Skeletal muscle satellite cell (primary cell): ENCODE measurements at regions not wholly inside any gene's neighbourhood (a gene's known extent, or its start where the extent isn't known, plus 50 kb on each side); places are given as distances from the start of the nearest gene placed in this dataset.

Source experiments
- H3K27me3 ChIP-seq: 2 replicates; pipeline ENCODE4 v1.7.0; 2013; ENCODE audit warnings: low read length; ENCODE audit not compliant: control insufficient read depth, insufficient read depth
- H3K36me3 ChIP-seq: 2 replicates; pipeline ENCODE4 v1.7.0; 2013; ENCODE audit warnings: mild to moderate bottlenecking, control low read depth, low read length; ENCODE audit not compliant: insufficient read depth
- H3K4me1 ChIP-seq: 2 replicates; pipeline ENCODE4 v1.7.0; 2013; ENCODE audit warnings: low read length; ENCODE audit not compliant: control insufficient read depth, insufficient read depth
- H3K4me2 ChIP-seq: 2 replicates; pipeline ENCODE4 v1.7.0; 2013; ENCODE audit warnings: mild to moderate bottlenecking, low read length
- H3K4me3 ChIP-seq: 2 replicates; pipeline ENCODE4 v1.7.0; 2013; ENCODE audit warnings: low read length
- H3K9ac ChIP-seq: 2 replicates; pipeline ENCODE4 v1.7.0; 2013; ENCODE audit warnings: mild to moderate bottlenecking, low read depth, low read length, moderate library complexity
- H3K9me3 ChIP-seq: replicated peaks from 2 replicates; pipeline ENCODE4 v1.7.0; 2013; ENCODE audit warnings: mild to moderate bottlenecking, control low read depth, low read length

GRCh38 chr18:11504962-11505361 is 104.4 kb upstream of the SLC35G4 start:
- H3K4me3 ChIP-seq, result no peak overlapping the region
- H3K27me3 ChIP-seq, result peaks cover 4% of the 10 kb centered on the region
- H3K4me1 ChIP-seq, result peaks cover 13% of the 10 kb centered on the region
- H3K9me3 ChIP-seq, result no peaks in the 10 kb centered on the region
- H3K36me3 ChIP-seq, result no peaks in the 10 kb centered on the region
- no peak overlapping the region for H3K4me2 ChIP-seq
- no peak overlapping the region for H3K9ac ChIP-seq

- Histone ChIP-seq H3K4me2 (no peak overlapping the region), H3K4me3 (no peak overlapping the region), H3K9ac (no peak overlapping the region), H3K27me3 (peaks cover 4% of the 10 kb centered on the region), H3K36me3 (no peaks in the 10 kb centered on the region), H3K4me1 (peaks cover 22% of the 10 kb centered on the region), H3K9me3 (no peaks in the 10 kb centered on the region)
Measured at GRCh38 chr18:11502368-11502767, 107.0 kb upstream of the SLC35G4 start.

- Histone ChIP-seq H3K36me3 (no peaks in the 10 kb centered on the region), H3K4me2 (no peak overlapping the region), H3K9me3 (no peaks in the 10 kb centered on the region), H3K9ac (no peak overlapping the region), H3K4me3 (no peak overlapping the region), H3K4me1 (peaks cover 24% of the 10 kb centered on the region), H3K27me3 (peaks cover 4% of the 10 kb centered on the region)
Measured at GRCh38 chr18:11501352-11501751, 108.0 kb upstream of the SLC35G4 start.

GRCh38 chr18:11500153-11501122 is 109.0 kb upstream of the SLC35G4 start:
- no peaks in the 10 kb centered on the region for H3K9me3 ChIP-seq
- H3K4me3 ChIP-seq, result no peak overlapping the region
- H3K4me1 ChIP-seq, result peaks cover 24% of the 10 kb centered on the region
- no peaks in the 10 kb centered on the region for H3K36me3 ChIP-seq
- peaks cover 4% of the 10 kb centered on the region for H3K27me3 ChIP-seq
- H3K9ac ChIP-seq, result peak overlapping the region; percentile 16
- H3K4me2 ChIP-seq, result peak overlapping the region; percentile 40

GRCh38 chr18:11498821-11499220 is 110.6 kb upstream of the SLC35G4 start:
- Histone ChIP-seq H3K4me3 (no peak overlapping the region), H3K27me3 (no peaks in the 10 kb centered on the region), H3K4me2 (no peak overlapping the region), H3K36me3 (no peaks in the 10 kb centered on the region), H3K4me1 (peaks cover 32% of the 10 kb centered on the region), H3K9ac (no peak overlapping the region), H3K9me3 (no peaks in the 10 kb centered on the region)

- Histone ChIP-seq H3K27me3 (no peaks in the 10 kb centered on the region), H3K4me3 (no peak overlapping the region), H3K4me1 (peaks cover 34% of the 10 kb centered on the region), H3K9ac (no peak overlapping the region), H3K36me3 (no peaks in the 10 kb centered on the region), H3K4me2 (no peak overlapping the region), H3K9me3 (no peaks in the 10 kb centered on the region)
Measured at GRCh38 chr18:11497585-11497984, 111.8 kb upstream of the SLC35G4 start.

- H3K4me2 ChIP-seq, result no peak overlapping the region
- no peaks in the 10 kb centered on the region for H3K27me3 ChIP-seq
- peaks cover 34% of the 10 kb centered on the region for H3K4me1 ChIP-seq
- no peak overlapping the region for H3K4me3 ChIP-seq
- no peaks in the 10 kb centered on the region for H3K9me3 ChIP-seq
- H3K9ac ChIP-seq, result no peak overlapping the region
- H3K36me3 ChIP-seq, result no peaks in the 10 kb centered on the region
Measured at GRCh38 chr18:11496526-11497172, 112.7 kb upstream of the SLC35G4 start.

- H3K27me3 ChIP-seq, result no peaks in the 10 kb centered on the region
- no peak overlapping the region for H3K4me3 ChIP-seq
- peaks cover 28% of the 10 kb centered on the region for H3K4me1 ChIP-seq
- H3K36me3 ChIP-seq, result no peaks in the 10 kb centered on the region
- H3K9ac ChIP-seq, result no peak overlapping the region
- H3K9me3 ChIP-seq, result no peaks in the 10 kb centered on the region
- no peak overlapping the region for H3K4me2 ChIP-seq
Measured at GRCh38 chr18:11495441-11495840, 114.0 kb upstream of the SLC35G4 start.

- Histone ChIP-seq H3K4me1 (peaks cover 18% of the 10 kb centered on the region), H3K9me3 (no peaks in the 10 kb centered on the region), H3K27me3 (no peaks in the 10 kb centered on the region), H3K4me3 (no peak overlapping the region), H3K4me2 (no peak overlapping the region), H3K36me3 (no peaks in the 10 kb centered on the region), H3K9ac (no peak overlapping the region)
Measured at GRCh38 chr18:11494107-11494506, 115.3 kb upstream of the SLC35G4 start.

GRCh38 chr18:11489266-11489899 is 120.0 kb upstream of the SLC35G4 start:
- H3K27me3 ChIP-seq, result no peaks in the 10 kb centered on the region
- H3K9me3 ChIP-seq, result no peaks in the 10 kb centered on the region
- no peak overlapping the region for H3K9ac ChIP-seq
- H3K4me2 ChIP-seq, result no peak overlapping the region
- no peaks in the 10 kb centered on the region for H3K36me3 ChIP-seq
- H3K4me3 ChIP-seq, result no peak overlapping the region
- peaks cover 7% of the 10 kb centered on the region for H3K4me1 ChIP-seq

GRCh38 chr18:11488175-11488574 is 121.2 kb upstream of the SLC35G4 start:
- Histone ChIP-seq H3K36me3 (no peaks in the 10 kb centered on the region), H3K9me3 (no peaks in the 10 kb centered on the region), H3K9ac (no peak overlapping the region), H3K4me3 (no peak overlapping the region), H3K4me2 (no peak overlapping the region), H3K4me1 (no peaks in the 10 kb centered on the region), H3K27me3 (peaks cover 5% of the 10 kb centered on the region)
